Medulla oblongata (tissue), 1 donor: ENCODE measurements at regions not wholly inside any gene's neighbourhood (a gene's known extent, or its start where the extent isn't known, plus 50 kb on each side); places are given as distances from the start of the nearest gene placed in this dataset.

Source experiments
- DNase-seq: peaks from one replicate; pipeline ENCODE4 v3.0.0-alpha.2; 2015; ENCODE audit errors: extremely low spot score

DNA sequence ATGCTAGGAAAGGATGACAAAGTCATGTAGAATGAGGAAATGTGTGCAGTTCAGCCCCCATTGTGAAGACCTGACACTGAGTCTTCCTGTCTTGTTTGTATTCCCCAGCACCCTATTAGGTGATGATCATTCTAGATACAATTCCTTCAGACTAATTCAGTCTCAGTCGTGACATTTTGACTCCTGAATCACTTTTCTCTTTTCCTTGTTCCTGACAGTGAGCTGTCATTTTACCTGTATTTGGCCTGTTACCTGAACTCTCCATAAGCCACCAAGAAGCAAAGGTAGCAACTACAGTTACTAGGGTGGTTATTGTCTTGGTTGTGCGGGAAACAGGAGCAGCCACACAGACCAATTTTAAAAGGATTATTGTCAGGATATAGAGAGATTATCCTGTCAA lies 111.4 kb upstream of the TAC1 start:
- DNase-seq, result no peak

DNA sequence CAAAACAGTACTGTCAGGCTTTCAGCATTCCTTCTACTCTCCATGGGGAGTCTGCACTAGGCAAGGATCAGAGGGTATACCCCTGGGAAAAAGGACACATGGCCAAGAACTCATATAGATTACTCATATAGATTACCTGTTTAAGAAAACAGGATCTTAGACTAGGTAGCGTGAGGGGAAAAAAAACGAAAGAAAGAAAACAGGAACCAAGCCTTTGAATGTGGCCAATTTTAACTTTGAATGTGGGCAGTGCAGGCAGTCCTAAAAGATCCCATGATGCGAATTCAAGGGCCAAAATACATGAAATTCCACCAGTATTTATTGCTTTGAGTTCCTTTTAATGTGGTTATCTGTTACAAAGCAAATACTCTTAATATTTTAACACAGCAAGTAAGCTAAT lies 108.6 kb upstream of the TAC1 start:
- no peak for DNase-seq

DNA sequence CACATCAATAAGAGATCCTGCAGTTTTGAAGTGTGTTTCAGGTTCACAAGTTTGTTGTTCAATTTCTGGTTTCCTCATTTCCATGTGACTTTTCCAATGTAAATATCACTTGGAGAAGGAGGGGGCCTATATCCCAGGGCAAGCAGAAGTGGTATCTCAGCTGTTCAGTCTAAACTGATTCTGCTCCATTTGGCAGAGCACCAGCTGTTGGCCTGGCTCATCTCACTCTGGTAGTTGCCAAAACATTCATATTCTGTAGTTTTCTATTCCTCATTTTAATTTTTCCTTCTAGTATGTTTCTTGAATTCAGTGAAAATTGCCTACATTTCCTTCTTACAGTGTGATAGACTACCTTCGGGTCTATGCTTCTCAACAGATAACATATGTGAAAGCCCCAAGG lies 101.8 kb upstream of the TAC1 start:
- DNase-seq, result no peak

DNA sequence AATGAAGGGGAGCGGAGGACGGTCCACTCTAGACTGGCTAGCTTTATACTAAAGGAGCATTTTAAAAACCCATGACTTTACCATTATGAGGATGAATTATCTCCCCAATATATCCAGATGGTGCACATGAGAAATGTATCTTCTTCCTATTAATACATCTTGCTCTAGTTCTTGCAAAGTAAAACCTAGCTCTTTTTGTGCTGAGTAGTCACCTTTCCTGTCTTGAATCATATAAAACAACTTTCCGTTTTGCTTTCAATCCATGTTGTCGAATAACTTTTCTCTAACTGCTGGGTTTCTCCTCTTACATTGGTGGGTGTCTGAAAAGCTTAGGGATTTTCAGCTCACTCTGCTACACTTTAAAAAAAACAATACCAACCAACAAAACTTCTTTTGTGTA lies 96.3 kb upstream of the TAC1 start:
- DNase-seq, result no peak

DNA sequence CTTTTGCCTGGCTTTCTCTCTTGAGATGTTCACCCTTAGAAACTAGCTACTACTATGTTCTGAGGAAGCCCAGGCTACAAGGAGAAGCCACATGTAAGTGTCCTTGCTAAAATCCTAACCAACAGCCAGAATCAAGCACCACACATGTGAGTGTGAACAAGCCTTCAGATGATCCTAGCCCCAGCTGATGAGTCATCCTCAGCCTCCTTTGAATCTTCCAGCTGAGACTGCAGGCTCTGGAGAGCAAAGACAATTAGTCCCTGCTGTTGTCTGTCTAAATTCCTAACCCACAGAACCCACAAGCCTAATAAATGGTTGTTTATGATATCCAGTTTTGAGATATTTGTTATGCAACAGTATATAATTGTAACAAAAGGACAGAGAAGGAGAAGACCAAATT lies 92.8 kb upstream of the TAC1 start:
- no peak for DNase-seq

DNA sequence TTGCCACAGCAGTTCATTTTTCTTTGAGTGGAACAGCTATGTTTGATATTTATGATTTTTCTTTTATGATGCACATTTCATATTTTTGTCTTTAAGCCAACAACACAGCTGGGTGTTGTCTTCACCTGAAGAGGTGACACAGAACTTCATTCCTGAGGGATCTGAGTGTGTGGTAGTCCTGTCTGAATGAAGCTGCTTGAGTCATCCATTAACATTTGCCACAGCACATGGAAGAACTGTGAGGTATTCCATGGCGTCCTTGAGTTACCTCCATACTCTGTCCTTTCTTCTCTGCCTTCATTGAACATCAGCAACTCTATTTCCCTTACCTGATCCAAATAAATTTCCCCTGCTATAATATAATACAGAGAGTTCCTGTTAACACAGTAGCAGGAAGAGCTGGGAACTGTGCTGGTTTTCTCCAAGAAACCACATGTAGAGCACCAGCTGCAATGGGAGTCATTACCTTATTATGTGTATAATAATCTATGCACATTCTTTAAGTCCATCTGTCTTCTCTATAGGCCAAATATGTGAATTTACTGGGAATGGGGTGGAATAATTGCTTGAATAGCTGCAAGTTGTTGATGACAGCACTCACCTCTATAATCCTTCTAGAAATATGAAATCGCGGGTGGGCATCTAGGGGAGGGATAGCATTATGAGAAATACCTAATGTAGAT lies 72.4 kb upstream of the TAC1 start:
- no peak for DNase-seq

DNA sequence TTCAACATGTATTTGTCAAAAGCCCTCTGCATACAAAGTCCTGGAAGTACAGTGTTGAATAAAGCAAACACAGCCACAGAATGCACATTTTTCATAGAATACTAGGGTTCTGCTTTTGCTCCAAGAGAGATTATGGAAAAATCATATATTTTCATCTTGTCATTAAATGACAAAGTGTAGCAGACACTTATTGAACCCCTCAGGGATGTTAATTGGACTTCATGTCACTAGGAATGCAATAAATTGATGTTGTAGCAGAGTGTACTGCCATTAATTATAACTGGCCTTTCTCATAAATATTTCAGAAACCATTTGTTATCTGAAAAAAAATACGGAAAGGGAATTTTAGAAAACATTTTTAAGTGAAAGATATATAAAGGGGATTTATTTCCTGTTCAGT lies 64.5 kb upstream of the TAC1 start:
- no peak for DNase-seq

DNA sequence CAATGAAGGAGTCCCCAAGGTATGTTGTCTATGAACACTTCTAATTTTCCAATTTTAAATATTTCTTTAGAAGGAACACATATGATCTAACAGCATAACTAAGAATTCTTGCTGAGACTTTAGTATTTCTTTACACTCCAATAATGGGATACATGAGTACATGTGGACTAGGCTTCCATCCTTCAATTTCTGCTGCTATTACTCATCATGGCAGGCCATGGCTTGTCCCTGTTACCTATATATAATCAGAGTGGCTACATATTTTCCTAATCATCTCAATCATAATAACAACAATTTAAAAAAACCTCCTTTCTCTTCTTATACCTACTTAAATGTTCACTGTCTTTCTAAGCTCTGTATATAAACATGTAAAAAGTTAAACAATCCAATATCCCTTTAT lies 60.3 kb upstream of the TAC1 start:
- no peak for DNase-seq

DNA sequence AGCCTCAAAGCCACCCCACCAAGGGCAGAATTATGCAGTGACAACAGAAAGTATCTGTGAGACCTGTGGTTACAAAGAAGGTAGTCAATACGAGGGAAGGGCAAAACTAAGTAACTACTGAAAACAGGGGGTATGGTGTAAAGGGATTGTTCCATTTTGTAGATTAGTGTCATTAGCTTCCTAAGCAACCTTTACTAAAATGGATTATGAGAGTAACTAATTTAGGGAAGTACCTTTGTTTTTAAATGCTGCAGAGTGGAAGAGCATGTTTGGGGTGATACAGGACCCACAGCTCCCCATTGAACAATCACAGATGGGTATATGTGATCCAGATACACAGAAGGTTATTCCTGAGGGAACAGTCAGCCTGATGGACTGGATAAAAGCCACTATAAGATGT lies 51.3 kb upstream of the TAC1 start:
- DNase-seq, result no peak
